ENCODE measurements at regions not wholly inside any gene's neighbourhood (a gene's known extent, or its start where the extent isn't known, plus 50 kb on each side); places are given as distances from the start of the nearest gene placed in this dataset.
A peak's percentile ranks its signal among the peaks of the same experiment; 100 is the strongest.

- no peak for DNase-seq
Observed at GRCh38 chr21:41689289-41689583, 77.6 kb downstream of the RIPK4 start.

- no peak for DNase-seq
Observed at GRCh38 chr21:41687633-41688032, 79.2 kb downstream of the RIPK4 start.

- no peak for DNase-seq
Observed at GRCh38 chr21:41686664-41687063, 80.2 kb downstream of the RIPK4 start.

GRCh38 chr21:41685511-41686149 lies 81.2 kb downstream of the RIPK4 start:
- no peak for DNase-seq

GRCh38 chr21:41684381-41685245 lies 82.2 kb downstream of the RIPK4 start:
- DNase-seq: no peak

GRCh38 chr21:41683815-41684214 lies 83.0 kb downstream of the RIPK4 start:
- no peak for DNase-seq

GRCh38 chr21:41682719-41683179 lies 84.1 kb downstream of the RIPK4 start:
- DNase-seq: no peak

- DNase-seq: no peak
Observed at GRCh38 chr21:41681939-41682718, 84.7 kb downstream of the RIPK4 start.

- DNase-seq: no peak
Observed at GRCh38 chr21:41681348-41681801, 85.5 kb downstream of the RIPK4 start.

GRCh38 chr21:41680444-41681347 lies 86.2 kb downstream of the RIPK4 start:
- no peak for DNase-seq

- DNase-seq: peak; percentile 29
Observed at GRCh38 chr21:41678924-41679318, 87.9 kb downstream of the RIPK4 start.

- no peak for DNase-seq
Observed at GRCh38 chr21:41678016-41678923, 88.6 kb downstream of the RIPK4 start.

- no peak for DNase-seq
Observed at GRCh38 chr21:41677671-41678015, 89.2 kb downstream of the RIPK4 start.

GRCh38 chr21:41676198-41676597 lies 90.7 kb downstream of the RIPK4 start:
- no peak for DNase-seq

GRCh38 chr21:41675574-41675973 lies 91.3 kb downstream of the RIPK4 start:
- no peak for DNase-seq

- no peak for DNase-seq
Observed at GRCh38 chr21:41674402-41674801, 92.5 kb downstream of the RIPK4 start.

GRCh38 chr21:41673596-41674335 lies 93.1 kb downstream of the RIPK4 start:
- no peak for DNase-seq

GRCh38 chr21:41673071-41673470 lies 93.8 kb downstream of the RIPK4 start:
- DNase-seq: no peak

- DNase-seq: no peak
Observed at GRCh38 chr21:41672543-41672915, 94.3 kb downstream of the RIPK4 start.

- DNase-seq: no peak
Observed at GRCh38 chr21:41671859-41672542, 94.9 kb downstream of the RIPK4 start.

All from stimulated activated CD8-positive, alpha-beta memory T cell treated with anti-CD3 and anti-CD28 coated beads, Interleukin-4, amount 100 ng/mL, for 48 hours (primary cell).